ENCODE measurements at regions not wholly inside any gene's neighbourhood (a gene's known extent, or its start where the extent isn't known, plus 50 kb on each side); places are given as distances from the start of the nearest gene placed in this dataset.

- DNase-seq (ENCODE audit: low read depth): no peak
- no peak for TF ChIP-seq CTCF (conservative IDR thresholded peaks at IDR 0.05; ENCODE audit: low read depth, low read length)
- no peak overlapping the region for H3K4me3 ChIP-seq (ENCODE audit: low read length)
Observed at GRCh38 chr5:74174366-74174765, 466.2 kb downstream of the ENC1 start.

- no peak for DNase-seq (ENCODE audit: low read depth)
- TF ChIP-seq CTCF (conservative IDR thresholded peaks at IDR 0.05; ENCODE audit: low read depth, low read length): no peak
- H3K4me3 ChIP-seq (ENCODE audit: low read length): no peak overlapping the region
Observed at GRCh38 chr5:74173665-74174064, 466.9 kb downstream of the ENC1 start.

GRCh38 chr5:74173241-74173640 lies 467.3 kb downstream of the ENC1 start:
- no peak for TF ChIP-seq CTCF (conservative IDR thresholded peaks at IDR 0.05; ENCODE audit: low read depth, low read length)
- no peak for DNase-seq (ENCODE audit: low read depth)
- H3K4me3 ChIP-seq (ENCODE audit: low read length): no peak overlapping the region

GRCh38 chr5:74169701-74170100 lies 470.8 kb downstream of the ENC1 start:
- no peak for DNase-seq (ENCODE audit: low read depth)
- no peak for TF ChIP-seq CTCF (conservative IDR thresholded peaks at IDR 0.05; ENCODE audit: low read depth, low read length)
- no peak overlapping the region for H3K4me3 ChIP-seq (ENCODE audit: low read length)

GRCh38 chr5:74167930-74168315 lies 472.6 kb downstream of the ENC1 start:
- TF ChIP-seq CTCF (conservative IDR thresholded peaks at IDR 0.05; ENCODE audit: low read depth, low read length): no peak

GRCh38 chr5:74167206-74167929 lies 473.2 kb downstream of the ENC1 start:
- TF ChIP-seq CTCF (conservative IDR thresholded peaks at IDR 0.05; ENCODE audit: low read depth, low read length): no peak
- no peak overlapping the region for H3K4me3 ChIP-seq (ENCODE audit: low read length)
- DNase-seq (ENCODE audit: low read depth): no peak

More at GRCh38 chr5:74167930-74168315, 472.6 kb downstream of the ENC1 start:
- H3K4me3 ChIP-seq (ENCODE audit: low read length): no peak overlapping the region
- DNase-seq (ENCODE audit: low read depth): no peak

GRCh38 chr5:74166064-74166463 lies 474.5 kb downstream of the ENC1 start:
- no peak for DNase-seq (ENCODE audit: low read depth)
- TF ChIP-seq CTCF (conservative IDR thresholded peaks at IDR 0.05; ENCODE audit: low read depth, low read length): no peak
- H3K4me3 ChIP-seq (ENCODE audit: low read length): no peak overlapping the region
